ENCODE measurements at regions not wholly inside any gene's neighbourhood (a gene's known extent, or its start where the extent isn't known, plus 50 kb on each side); places are given as distances from the start of the nearest gene placed in this dataset.

DNA sequence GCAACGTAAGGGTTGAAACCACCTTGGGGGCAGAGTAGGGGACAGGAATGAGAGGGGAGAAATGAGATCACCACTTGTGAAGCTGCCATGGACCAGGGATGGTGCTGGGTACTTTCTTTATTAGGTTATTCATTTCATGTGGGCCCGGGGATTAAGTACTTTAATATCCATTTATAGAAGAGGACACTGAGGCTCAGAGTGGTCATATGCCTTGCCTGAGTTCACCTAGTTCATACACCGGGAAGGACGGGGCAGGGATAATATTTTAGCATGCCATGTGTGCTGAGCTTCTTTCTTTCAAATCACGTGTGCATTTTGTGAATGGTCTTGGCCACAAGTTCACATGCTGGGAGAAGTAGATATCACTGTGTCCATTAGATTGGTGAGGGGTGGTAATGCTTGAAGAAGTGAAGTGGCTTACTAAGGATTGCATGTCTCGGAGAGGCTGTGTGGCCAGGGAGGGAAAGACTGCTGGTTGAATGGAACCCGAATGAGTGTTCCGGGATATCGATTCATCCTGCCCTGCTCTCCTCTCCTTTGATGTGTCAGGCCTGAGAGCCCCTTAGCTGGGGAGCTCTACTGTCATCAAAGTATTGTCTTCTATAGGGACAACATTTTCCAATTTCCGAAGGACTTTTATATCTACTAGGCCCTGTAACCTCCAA, 187.1 kb downstream of the MYCN start:
- DNase-seq = no peak

DNA sequence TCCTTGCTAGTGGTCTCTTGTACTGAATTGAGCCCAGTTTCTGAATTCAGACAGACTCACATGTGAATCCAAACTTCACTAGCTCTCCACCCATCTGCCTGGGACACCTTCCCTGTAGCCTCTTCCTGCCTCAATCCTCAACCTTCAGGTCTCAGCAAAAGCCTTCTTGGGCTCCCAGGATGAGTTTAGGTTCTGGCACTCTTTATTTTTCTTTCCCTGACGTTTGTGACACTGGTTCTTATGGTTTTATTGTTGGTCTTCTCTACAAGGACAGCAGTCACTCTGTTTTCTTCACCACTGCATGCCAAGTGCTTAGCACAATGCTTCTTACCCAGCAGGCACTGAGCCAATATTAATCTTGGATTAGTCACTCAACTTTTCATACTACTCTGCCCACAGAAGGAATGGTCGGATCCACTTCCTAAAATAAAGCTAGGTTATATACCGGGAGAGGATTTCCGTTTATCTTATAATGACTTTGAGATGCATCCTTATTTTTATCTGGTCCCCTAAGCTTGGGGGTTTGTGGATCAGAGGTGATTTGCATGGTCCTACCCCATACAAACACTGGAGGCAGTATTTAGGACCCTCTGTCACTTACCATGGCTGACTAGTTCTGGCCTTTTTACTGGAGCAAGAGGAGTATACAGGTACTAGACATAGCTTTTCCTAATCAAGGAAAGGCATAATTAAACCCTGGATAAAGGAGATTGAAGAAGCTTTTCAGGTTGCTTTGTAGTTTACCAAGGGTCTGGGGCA, 186.3 kb downstream of the MYCN start:
- no peak for DNase-seq

GRCh38 chr2:16125614-16126516, 185.5 kb downstream of the MYCN start:
- peak; percentile 82 for DNase-seq

DNA sequence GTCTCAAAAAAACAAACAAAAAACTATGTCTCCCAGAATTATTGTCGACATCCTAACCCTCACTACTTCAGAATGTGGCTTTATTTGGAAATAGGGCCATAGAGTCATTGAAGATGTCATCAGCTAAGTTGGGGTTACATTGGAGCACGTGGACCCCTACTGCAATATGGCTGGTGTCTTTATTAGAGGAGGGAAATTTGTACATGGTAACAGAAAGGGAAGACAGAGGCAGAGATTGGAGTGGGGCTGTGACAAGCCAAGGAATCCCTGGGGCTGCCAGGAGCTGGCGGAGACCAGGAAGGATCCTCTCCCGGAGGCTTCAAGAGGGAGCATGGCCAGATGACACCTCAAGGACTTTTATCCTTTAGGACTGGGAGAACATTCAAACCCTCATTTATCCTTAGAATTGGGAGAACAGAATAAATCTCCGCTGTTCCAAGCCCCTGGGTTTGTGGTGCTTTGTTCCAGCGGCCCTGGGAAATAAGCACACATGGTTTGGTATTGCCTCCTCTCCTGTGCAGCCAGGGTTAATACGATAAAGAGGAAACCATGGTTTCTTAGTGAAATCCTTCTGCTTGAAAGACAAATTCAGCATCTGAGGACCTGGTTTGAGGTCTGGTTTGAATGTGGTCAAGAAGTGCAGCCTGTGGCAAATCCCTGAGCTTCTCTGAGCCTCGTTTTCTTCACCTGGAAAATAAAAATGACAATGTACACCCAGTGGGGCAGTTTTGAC, 184.7 kb downstream of the MYCN start:
- no peak for DNase-seq

DNA sequence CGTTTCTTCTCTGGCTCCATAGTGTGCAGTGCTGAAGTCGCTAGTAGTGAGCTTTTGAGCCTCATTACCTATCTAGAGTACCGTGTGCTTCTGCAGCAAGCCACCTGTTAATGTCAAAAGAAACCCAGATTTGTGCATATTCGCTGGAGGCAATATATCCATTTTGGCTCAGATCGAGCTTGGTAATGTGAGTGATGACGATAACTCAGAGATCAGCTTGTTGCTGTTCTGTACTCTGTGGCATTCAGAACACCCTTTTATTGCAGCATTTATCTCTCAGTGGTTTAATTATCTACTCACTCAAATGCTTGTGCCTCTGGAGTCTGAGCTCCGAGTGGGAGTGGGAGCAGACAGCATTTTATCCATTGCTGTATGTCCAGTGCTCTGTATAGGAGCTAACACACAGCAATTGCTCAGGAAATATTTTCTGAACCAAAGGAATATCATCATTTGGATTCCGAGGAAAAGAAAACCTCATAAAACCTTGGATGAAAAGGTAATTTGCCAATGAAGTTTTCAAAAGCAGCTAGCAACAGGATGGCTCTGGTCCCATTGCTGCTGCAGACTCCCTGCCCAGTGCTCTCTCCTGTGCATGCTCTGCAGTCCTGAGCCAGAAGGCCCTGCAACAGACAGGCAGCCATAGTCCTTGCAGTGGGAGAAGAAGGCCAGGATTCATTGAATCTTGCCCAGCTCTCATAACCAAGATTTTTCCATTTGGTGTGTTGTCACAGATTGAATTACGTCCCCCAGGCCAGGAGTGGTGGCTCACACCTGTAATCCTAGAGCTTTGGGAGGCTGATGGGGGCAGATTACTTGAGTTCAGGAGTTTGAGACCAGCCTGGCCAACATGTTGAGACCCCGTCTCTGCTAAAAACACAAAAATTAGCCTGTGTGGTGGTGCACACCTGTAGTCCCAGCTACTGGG, 183.8 kb downstream of the MYCN start:
- no peak for DNase-seq

DNA sequence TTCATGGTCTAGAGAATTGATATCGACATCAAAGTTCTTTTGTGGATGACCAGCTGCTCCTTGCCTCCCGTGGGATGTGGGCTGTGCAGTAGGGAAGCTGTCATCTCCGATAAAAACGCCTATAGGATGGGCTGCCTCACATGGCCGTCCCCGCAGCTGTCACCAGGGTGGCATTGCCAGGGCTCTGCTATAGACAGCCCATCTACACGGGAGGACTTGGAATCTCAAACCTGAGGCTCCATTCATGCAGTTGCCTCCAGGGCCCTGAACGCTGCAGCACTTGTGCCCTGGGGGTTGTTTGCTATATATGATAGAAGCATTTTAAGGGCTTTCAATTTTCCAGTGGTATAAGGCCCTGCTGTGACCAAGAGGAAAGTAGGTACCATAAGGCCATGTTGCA, 183.1 kb downstream of the MYCN start:
- DNase-seq = peak; percentile 71

DNA sequence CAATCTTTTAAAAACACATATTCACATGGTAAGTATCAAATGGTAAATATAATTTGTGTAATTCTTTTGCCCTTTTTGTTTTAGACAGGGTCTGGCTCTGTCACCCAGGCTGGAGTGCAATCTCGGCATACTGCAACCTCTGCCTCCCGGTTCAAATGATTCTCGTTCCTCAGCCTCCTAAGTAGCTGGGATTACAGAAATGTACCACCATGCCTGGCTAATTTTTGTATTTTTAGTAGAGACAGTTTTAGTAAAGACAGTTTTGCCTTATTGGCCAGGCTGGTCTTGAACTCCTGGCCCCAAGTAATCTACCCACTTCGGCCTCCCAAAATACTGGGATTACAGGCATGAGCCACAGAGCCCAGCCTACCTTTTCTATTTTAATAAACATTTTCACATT, 182.2 kb downstream of the MYCN start:
- DNase-seq = no peak

GRCh38 chr2:16121986-16122390, 181.6 kb downstream of the MYCN start:
- no peak for DNase-seq

- no peak for DNase-seq
Observed at GRCh38 chr2:16121231-16121985, 181.1 kb downstream of the MYCN start.

- no peak for DNase-seq
Observed at GRCh38 chr2:16120591-16121180, 180.3 kb downstream of the MYCN start.

- DNase-seq = no peak
Observed at GRCh38 chr2:16119741-16120140, 179.4 kb downstream of the MYCN start.

- no peak for DNase-seq
Observed at GRCh38 chr2:16118611-16119590, 178.6 kb downstream of the MYCN start.

- DNase-seq = no peak
Observed at GRCh38 chr2:16117791-16118610, 177.7 kb downstream of the MYCN start.

GRCh38 chr2:16117021-16117700, 176.8 kb downstream of the MYCN start:
- DNase-seq = no peak

DNA sequence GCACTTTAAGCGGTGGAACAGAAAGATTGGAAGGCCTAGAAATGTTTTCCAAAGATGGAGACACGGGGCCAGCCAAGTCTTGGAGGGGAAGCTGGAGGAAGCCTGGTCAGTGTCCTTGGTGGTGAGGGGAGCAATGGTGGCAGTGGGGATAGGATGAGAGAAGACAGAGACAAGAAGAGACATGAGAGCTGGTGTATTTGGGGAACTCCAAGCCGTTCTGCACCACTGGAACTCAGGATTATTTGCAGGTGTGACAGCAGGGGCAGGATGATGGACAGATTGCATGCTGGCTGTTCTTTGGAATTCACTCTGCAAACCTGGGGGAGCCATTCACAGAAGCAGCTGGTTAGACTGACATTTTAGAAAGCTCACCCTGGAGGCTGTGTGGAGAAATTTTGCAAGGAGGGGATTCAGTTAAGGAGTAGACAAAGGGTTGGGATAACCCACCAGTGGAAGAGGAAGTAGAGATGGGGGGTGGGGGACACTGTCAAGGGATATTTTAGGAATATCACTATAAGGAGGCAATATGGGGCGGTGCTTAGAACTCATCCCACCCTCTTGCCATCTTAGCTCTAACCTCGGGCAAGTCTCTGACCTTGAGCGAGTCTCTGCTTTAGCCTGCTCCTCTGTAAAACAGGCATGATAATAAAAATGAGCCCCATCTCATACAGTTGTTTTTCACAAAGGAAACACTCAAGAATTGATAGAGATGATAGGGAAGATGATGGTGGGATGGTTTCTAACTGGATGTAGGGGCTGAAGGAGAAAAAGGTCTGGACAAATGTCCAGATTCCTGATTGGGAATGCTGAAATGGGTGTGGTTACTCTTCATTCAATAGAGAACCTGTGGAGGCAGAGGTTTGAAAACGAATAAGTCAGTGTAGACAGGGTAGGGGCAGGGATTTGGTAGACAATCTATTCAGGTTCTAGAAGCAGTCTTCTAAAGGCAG, 175.8 kb downstream of the MYCN start:
- no peak for DNase-seq

DNA sequence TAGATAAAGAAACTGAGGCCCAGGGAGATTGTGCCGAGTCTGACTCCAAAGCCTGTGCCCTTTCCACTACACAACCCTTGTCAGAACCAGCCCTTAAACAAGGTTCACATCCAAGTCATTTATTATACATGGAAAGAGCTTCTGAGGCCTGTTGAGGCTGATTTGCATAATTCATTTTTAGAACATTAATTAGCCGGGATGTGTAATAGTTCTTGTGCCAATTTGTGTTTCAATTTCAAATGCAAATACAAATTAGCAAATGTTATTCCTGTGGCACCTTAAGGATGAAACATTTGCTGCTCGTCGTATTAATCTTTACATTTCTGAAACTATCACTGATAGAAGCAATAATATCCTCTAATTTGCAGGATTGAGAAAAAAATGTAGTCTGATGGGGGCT, 174.9 kb downstream of the MYCN start:
- DNase-seq = no peak

DNA sequence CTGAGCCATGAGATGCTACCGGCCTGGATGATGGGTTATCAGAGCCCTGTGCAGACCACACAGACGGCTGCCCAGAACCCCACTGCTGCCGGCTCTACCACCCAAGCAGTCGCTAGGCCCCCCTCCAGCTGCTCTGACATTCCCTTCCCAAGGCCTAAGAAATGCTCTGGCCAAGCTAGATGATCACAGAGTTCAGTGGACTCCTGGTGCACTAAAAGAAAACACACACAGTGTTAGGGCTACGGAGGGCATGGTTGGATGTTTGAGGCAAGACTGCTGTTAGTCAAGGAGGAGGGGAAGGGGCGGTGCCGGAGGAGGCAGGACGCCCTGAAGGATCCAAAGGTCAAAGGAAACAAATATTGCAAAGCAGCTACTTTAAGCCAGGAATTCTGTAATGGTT, 174.5 kb downstream of the MYCN start:
- DNase-seq = peak; percentile 38

Data from retina (tissue), 1 donor.